DOHH2 (cell line): ENCODE measurements at regions not wholly inside any gene's neighbourhood (a gene's known extent, or its start where the extent isn't known, plus 50 kb on each side); places are given as distances from the start of the nearest gene placed in this dataset.
"Not testable (repeated sequence)": the region's sequence is repeated elsewhere in the genome, so short reads cannot be mapped to it uniquely, and the experiment has no call there.

Experiments
- H3F3A ChIP-seq: fragments of 200-600 bp; sonication (generic), shearing (Covaris generic); 2 replicates; pipeline ENCODE4 v1.6.0; 2016; ENCODE audit warnings: antibody characterized with exemption, mild to moderate bottlenecking; ENCODE audit not compliant: control insufficient read depth, insufficient read depth
- H3K27ac ChIP-seq: fragments of 200-600 bp; sonication (generic); 2 replicates; pipeline ENCODE4 v1.5.1; 2014; ENCODE audit warnings: low read depth, mild to moderate bottlenecking, low read length, moderate library complexity
- H3K27me3 ChIP-seq: fragments of 200-600 bp; sonication (generic); 2 replicates; pipeline ENCODE4 v1.6.1; 2014; ENCODE audit warnings: mild to moderate bottlenecking, low read length, mixed read lengths; ENCODE audit not compliant: control insufficient read depth
- H3K36me3 ChIP-seq: fragments of 200-600 bp; sonication (generic); 2 replicates; pipeline ENCODE4 v1.6.1; 2014; ENCODE audit warnings: mild to moderate bottlenecking, low read length, moderate library complexity, mixed read lengths; ENCODE audit not compliant: control insufficient read depth
- H3K4me1 ChIP-seq: fragments of 200-600 bp; sonication (generic); 2 replicates; pipeline ENCODE4 v1.6.1; 2014; ENCODE audit warnings: mild to moderate bottlenecking, low read length, mixed read lengths; ENCODE audit not compliant: control insufficient read depth
- H3K4me2 ChIP-seq: fragments of 200-600 bp; sonication (generic); 2 replicates; pipeline ENCODE4 v1.6.0; 2014; ENCODE audit warnings: mild to moderate bottlenecking, low read length, moderate library complexity
- H3K4me3 ChIP-seq: fragments of 200-600 bp; sonication (generic); 2 replicates; pipeline ENCODE4 v1.5.1; 2014; ENCODE audit warnings: mild to moderate bottlenecking, low read length, mixed read lengths
- H3K79me2 ChIP-seq: fragments of 200-600 bp; sonication (generic); 2 replicates; pipeline ENCODE4 v1.6.1; 2014; ENCODE audit warnings: mild to moderate bottlenecking, low read length, mixed read lengths; ENCODE audit not compliant: control insufficient read depth
- H3K9me2 ChIP-seq: fragments of 200-600 bp; sonication (generic); replicated peaks from 2 replicates; pipeline ENCODE4 v1.6.1; 2014; ENCODE audit warnings: mild to moderate bottlenecking, low read length, mixed read lengths; ENCODE audit not compliant: control insufficient read depth
- H3K9me3 ChIP-seq: fragments of 200-600 bp; sonication (generic); 2 replicates; pipeline ENCODE4 v1.6.1; 2014; ENCODE audit warnings: antibody characterized with exemption, low read length, mixed read lengths; ENCODE audit not compliant: control insufficient read depth, insufficient read depth
- H4K20me1 ChIP-seq: fragments of 200-600 bp; sonication (generic); 2 replicates; pipeline ENCODE4 v1.6.0; 2014; ENCODE audit warnings: low read depth, mild to moderate bottlenecking, antibody characterized with exemption, low read length, moderate library complexity; ENCODE audit not compliant: control insufficient read depth, insufficient read depth
- EZH2phosphoT487 ChIP-seq: fragments of 200-600 bp; sonication (generic); IDR thresholded peaks from 2 replicates; pipeline ENCODE4 v1.6.1; 2017; ENCODE audit warnings: borderline replicate concordance, mild to moderate bottlenecking, antibody characterized with exemption, low read length, moderate library complexity, mixed read lengths
- TF ChIP-seq, protein P1 (sequence below): fragments of 200-600 bp; sonication (generic); IDR thresholded peaks from one replicate; pipeline ENCODE4 v1.5.1; 2014; ENCODE audit warnings: antibody characterized with exemption, mild to moderate bottlenecking, low read depth, low read length; ENCODE audit not compliant: poor library complexity, severe bottlenecking

DNA sequence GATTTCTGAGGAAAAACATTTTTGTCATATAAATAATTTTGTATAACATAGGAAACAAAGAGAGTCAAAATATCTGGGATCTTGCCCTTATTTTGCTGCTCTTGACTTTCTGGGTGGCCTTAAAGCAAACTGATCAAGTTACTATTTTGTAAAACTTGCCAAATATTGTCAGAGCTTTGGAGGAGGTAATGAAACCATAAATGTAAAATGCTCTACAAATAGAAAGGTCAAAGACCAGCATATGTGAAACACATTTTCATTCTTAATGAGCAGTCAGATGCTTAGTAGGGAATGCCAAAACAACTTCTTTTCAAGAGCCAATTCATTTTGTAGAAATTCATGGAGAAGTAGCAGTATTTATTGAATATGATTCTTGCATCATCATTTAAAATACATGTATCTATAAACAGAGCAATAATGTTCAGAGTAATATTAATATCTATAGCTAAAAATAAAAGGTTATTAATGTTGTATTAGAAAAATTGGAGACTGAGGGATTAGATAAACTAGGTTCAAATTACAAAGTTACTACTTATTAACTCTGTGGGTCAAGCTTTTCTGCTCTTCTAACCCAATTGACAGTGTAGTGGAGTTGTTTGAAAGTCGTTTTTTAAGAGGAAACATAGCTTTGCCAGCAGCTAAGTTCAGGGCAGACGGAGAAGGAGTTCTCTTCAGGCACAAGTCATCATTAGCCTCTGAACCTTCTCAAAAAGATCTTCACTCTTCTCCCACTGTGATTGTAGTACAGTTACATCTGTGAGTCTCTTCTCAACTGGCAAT lies 2053.1 kb downstream of the EFNA5 start:
- Histone ChIP-seq H3K36me3 (no peaks in the 10 kb centered on the region), H3K79me2 (no peaks in the 10 kb centered on the region), H3K9me2 (no peaks in the 10 kb centered on the region), H3K4me3 (no peak overlapping the region), H3K9me3 (no peaks in the 10 kb centered on the region), H3K27ac (no peak overlapping the region), H4K20me1 (no peaks in the 10 kb centered on the region), H3F3A (no peaks in the 10 kb centered on the region), H3K4me1 (no peaks in the 10 kb centered on the region), H3K4me2 (no peak overlapping the region), H3K27me3 (no peaks in the 10 kb centered on the region)
- no peak for TF ChIP-seq EZH2phosphoT487
- TF ChIP-seq, protein P1, sequence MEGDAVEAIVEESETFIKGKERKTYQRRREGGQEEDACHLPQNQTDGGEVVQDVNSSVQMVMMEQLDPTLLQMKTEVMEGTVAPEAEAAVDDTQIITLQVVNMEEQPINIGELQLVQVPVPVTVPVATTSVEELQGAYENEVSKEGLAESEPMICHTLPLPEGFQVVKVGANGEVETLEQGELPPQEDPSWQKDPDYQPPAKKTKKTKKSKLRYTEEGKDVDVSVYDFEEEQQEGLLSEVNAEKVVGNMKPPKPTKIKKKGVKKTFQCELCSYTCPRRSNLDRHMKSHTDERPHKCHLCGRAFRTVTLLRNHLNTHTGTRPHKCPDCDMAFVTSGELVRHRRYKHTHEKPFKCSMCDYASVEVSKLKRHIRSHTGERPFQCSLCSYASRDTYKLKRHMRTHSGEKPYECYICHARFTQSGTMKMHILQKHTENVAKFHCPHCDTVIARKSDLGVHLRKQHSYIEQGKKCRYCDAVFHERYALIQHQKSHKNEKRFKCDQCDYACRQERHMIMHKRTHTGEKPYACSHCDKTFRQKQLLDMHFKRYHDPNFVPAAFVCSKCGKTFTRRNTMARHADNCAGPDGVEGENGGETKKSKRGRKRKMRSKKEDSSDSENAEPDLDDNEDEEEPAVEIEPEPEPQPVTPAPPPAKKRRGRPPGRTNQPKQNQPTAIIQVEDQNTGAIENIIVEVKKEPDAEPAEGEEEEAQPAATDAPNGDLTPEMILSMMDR, result no peak

DNA sequence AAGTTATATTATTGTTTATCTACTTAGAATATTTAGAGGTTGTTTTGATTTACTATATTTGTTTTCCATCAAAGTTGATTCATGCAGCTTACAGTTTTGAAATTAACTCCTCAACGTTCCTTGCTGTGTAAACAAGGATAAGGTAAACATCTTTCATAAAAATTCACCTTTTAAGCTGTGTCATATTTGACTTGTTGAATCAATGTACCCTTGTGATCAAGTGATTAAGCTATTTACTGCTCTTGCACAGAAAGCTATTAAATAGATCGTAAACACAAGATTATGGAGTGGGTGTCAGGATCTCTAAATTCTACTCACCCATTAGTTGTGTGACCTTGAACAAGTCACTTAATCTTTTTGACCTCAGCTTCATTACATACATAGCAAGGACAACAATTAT lies 2054.0 kb upstream of the NUDT12 start:
- Histone ChIP-seq H3K36me3 (no peaks in the 10 kb centered on the region), H3K9me2 (no peaks in the 10 kb centered on the region), H4K20me1 (no peaks in the 10 kb centered on the region), H3K4me2 (no peak overlapping the region), H3K79me2 (no peaks in the 10 kb centered on the region), H3F3A (no peaks in the 10 kb centered on the region), H3K9me3 (no peaks in the 10 kb centered on the region), H3K27ac (no peak overlapping the region), H3K4me1 (no peaks in the 10 kb centered on the region), H3K4me3 (no peak overlapping the region), H3K27me3 (no peaks in the 10 kb centered on the region)
- TF ChIP-seq EZH2phosphoT487, result no peak
- TF ChIP-seq, protein P1, result no peak

DNA sequence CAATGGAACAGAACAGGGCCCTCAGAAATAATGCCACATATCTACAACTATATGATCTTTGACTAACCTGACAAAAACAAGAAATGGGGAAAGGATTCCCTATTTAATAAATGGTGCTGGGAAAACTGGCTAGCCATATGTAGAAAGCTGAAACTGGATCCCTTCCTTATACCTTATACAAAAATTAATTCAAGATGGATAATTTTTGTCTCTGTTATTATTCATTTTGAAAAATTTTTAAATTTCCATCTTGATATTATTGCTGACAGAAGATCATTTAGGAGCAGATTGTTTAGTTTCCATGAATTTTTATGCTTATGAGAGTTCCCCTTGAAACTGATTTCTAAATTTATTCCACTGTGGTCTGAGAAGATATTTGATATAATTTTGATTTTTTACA lies 2039.8 kb upstream of the NUDT12 start:
- H3K9me2 ChIP-seq, H3K4me3 ChIP-seq, H3K27ac ChIP-seq, H3K9me3 ChIP-seq, H3K79me2 ChIP-seq, H3F3A ChIP-seq, H4K20me1 ChIP-seq, H3K4me2 ChIP-seq, H3K4me1 ChIP-seq, H3K36me3 ChIP-seq, H3K27me3 ChIP-seq: not testable (repeated sequence)

DNA sequence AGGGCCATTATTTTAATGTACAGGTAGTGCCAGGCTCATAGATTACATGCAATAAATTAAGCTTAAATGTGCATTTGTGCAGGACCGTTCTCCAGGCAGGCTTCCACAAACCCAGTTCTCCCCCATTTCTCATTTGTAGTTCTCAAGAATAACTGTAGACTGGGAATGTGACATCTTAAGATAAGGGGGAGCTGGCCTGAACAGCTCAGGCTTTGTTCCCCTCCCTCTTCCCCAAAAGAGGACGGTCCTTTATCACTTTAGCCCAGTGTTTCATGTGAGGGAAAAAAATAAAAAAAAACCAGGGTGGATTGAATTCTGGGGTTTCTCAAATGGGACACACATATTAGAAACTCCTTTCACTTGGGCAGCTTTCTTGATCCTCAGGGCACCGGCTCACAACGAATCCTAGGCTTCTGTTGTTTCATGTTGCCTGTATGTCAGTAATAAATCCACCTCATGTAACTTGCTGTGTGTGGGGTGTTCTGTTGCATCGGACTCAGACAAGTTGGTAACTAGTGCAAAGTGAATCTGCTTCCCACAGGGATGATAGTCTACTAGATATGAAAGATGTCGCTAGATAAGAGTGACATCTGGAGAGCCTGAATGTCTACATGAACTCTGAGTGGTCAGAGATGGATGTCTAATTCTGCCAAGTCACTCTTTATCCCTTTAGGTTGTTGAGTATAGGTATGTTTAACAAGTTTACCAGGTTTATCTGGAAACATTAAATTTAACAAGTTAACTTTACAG lies 2030.6 kb upstream of the NUDT12 start:
- H3K4me1 ChIP-seq, result no peaks in the 10 kb centered on the region
- H3K27me3 ChIP-seq, result no peaks in the 10 kb centered on the region
- no peak for TF ChIP-seq EZH2phosphoT487
- TF ChIP-seq, protein P1, result no peak
- no peaks in the 10 kb centered on the region for H3F3A ChIP-seq
- no peaks in the 10 kb centered on the region for H3K9me2 ChIP-seq
- no peak overlapping the region for H3K4me2 ChIP-seq
- H3K4me3 ChIP-seq, result no peak overlapping the region
- H3K79me2 ChIP-seq, result no peaks in the 10 kb centered on the region
- H3K9me3 ChIP-seq, result no peaks in the 10 kb centered on the region
- H3K36me3 ChIP-seq, result no peaks in the 10 kb centered on the region
- no peaks in the 10 kb centered on the region for H4K20me1 ChIP-seq
- no peak overlapping the region for H3K27ac ChIP-seq
